GM23338 (cell line): ENCODE measurements at regions not wholly inside any gene's neighbourhood (a gene's known extent, or its start where the extent isn't known, plus 50 kb on each side); places are given as distances from the start of the nearest gene placed in this dataset.

Experiments
- ATAC-seq: fragments of 200-7000 bp; cut with Tn5 transposase; 3 replicates; pipeline ENCODE4 v1.9.1; 2020
- DNase-seq: peaks from one replicate; pipeline ENCODE4 v3.0.0-alpha.2; 2015; ENCODE audit warnings: low spot score
- H2AFZ ChIP-seq: fragments of 200-600 bp; sonication (generic); 2 replicates; pipeline ENCODE4 v1.8.0; 2016; ENCODE audit warnings: antibody characterized with exemption, mild to moderate bottlenecking, moderate library complexity
- H3F3A ChIP-seq: fragments of 200-600 bp; sonication (generic); replicated peaks from 2 replicates; pipeline ENCODE4 v1.8.0; 2017; ENCODE audit warnings: antibody characterized with exemption, mixed run types, low read depth
- H3K27ac ChIP-seq: fragments of 200-600 bp; sonication (generic); 2 replicates; pipeline ENCODE4 v1.6.1; 2016; ENCODE audit warnings: low read depth
- H3K27me3 ChIP-seq: fragments of 200-600 bp; sonication (generic); 2 replicates; pipeline ENCODE4 v1.8.0; 2016; ENCODE audit warnings: mild to moderate bottlenecking, mixed run types, moderate library complexity; ENCODE audit not compliant: insufficient read depth
- H3K36me3 ChIP-seq: fragments of 200-600 bp; sonication (generic); 2 replicates; pipeline ENCODE4 v1.8.0; 2016; ENCODE audit warnings: mild to moderate bottlenecking; ENCODE audit not compliant: insufficient read depth
- H3K4me1 ChIP-seq: fragments of 200-600 bp; sonication (generic); 2 replicates; pipeline ENCODE4 v1.8.0; 2016; ENCODE audit warnings: mild to moderate bottlenecking, moderate library complexity; ENCODE audit not compliant: insufficient read depth
- H3K4me2 ChIP-seq: fragments of 200-600 bp; sonication (generic); 2 replicates; pipeline ENCODE4 v1.7.1; 2017; ENCODE audit warnings: mixed run types
- H3K4me3 ChIP-seq: fragments of 200-600 bp; sonication (generic); 2 replicates; pipeline ENCODE4 v1.6.1; 2016; ENCODE audit warnings: mixed run types
- H3K79me2 ChIP-seq: fragments of 200-600 bp; sonication (generic); replicated peaks from 2 replicates; pipeline ENCODE4 v1.8.0; 2017; ENCODE audit warnings: mild to moderate bottlenecking; ENCODE audit not compliant: insufficient read depth
- H3K9me2 ChIP-seq: fragments of 200-600 bp; sonication (generic); 2 replicates; pipeline ENCODE4 v1.8.0; 2017; ENCODE audit not compliant: insufficient read depth
- H4K20me1 ChIP-seq: fragments of 200-600 bp; sonication (generic); replicated peaks from 2 replicates; pipeline ENCODE4 v1.8.0; 2017; ENCODE audit warnings: mild to moderate bottlenecking; ENCODE audit not compliant: insufficient read depth
- H3K27ac Mint-ChIP-seq: 2 replicates; pipeline ENCODE4 v1.8.0; 2020; ENCODE audit warnings: inconsistent platforms, mild to moderate bottlenecking, moderate library complexity, mixed read lengths
- H3K27me3 Mint-ChIP-seq: 3 replicates; pipeline ENCODE4 v1.8.0; 2022; ENCODE audit warnings: low read depth, mild to moderate bottlenecking, moderate library complexity, mixed read lengths, inconsistent platforms; ENCODE audit not compliant: insufficient read depth, poor library complexity
- H3K36me3 Mint-ChIP-seq: 3 replicates; pipeline ENCODE4 v1.8.0; 2021; ENCODE audit warnings: low read depth, mild to moderate bottlenecking, inconsistent platforms, moderate library complexity, mixed read lengths
- H3K4me1 Mint-ChIP-seq: 3 replicates; pipeline ENCODE4 v1.8.0; 2020; ENCODE audit warnings: mild to moderate bottlenecking, inconsistent platforms, mixed read lengths
- H3K4me3 Mint-ChIP-seq: 3 replicates; pipeline ENCODE4 v1.8.0; 2021; ENCODE audit warnings: moderate library complexity, mild to moderate bottlenecking, inconsistent platforms, mixed read lengths
- H3K9me3 Mint-ChIP-seq: 3 replicates; pipeline ENCODE4 v1.8.0; 2020; ENCODE audit warnings: moderate library complexity, mild to moderate bottlenecking, inconsistent platforms, mixed read lengths
- CREB1 ChIP-seq: fragments of 250-450 bp; sonication (Bioruptor Pico); IDR thresholded peaks from 2 replicates; pipeline ENCODE4 v1.5.0; 2020; ENCODE audit warnings: low read depth, mild to moderate bottlenecking, moderate library complexity
- EZH2 ChIP-seq: fragments of 200-600 bp; sonication (generic); IDR thresholded peaks from one replicate; pipeline ENCODE4 v1.8.0; 2017; ENCODE audit warnings: antibody characterized with exemption, mild to moderate bottlenecking, low read depth; ENCODE audit not compliant: unreplicated experiment
- EZH2phosphoT487 ChIP-seq: fragments of 200-600 bp; sonication (generic); IDR thresholded peaks from one replicate; pipeline ENCODE4 v1.8.1; 2018; ENCODE audit warnings: antibody characterized with exemption; ENCODE audit not compliant: unreplicated experiment
- JUNB ChIP-seq: IDR thresholded peaks from one replicate; pipeline ENCODE4 v1.6.1; 2016; ENCODE audit warnings: antibody characterized with exemption; ENCODE audit not compliant: unreplicated experiment
- NANOG ChIP-seq: IDR thresholded peaks from 2 replicates; pipeline ENCODE4 v1.6.1; 2016; ENCODE audit warnings: antibody characterized with exemption, borderline replicate concordance
- POLR2AphosphoS5 ChIP-seq: IDR thresholded peaks from 2 replicates; pipeline ENCODE4 v1.6.1; 2016; ENCODE audit warnings: antibody characterized with exemption, low read depth
- STAT1 ChIP-seq: IDR thresholded peaks from one replicate; pipeline ENCODE4 v1.6.1; 2016; ENCODE audit warnings: antibody characterized with exemption; ENCODE audit not compliant: unreplicated experiment
- ZNF114 ChIP-seq: fragments of 250-450 bp; sonication (Bioruptor Pico); IDR thresholded peaks from 2 replicates; pipeline ENCODE4 v1.5.0; 2020; ENCODE audit warnings: mild to moderate bottlenecking, moderate library complexity
- ZNF331 ChIP-seq: fragments of 250-450 bp; sonication (Bioruptor Pico); IDR thresholded peaks from 2 replicates; pipeline ENCODE4 v1.5.0; 2020; ENCODE audit warnings: low read depth, mild to moderate bottlenecking, moderate library complexity
- TF ChIP-seq, protein P1 (sequence below): IDR thresholded peaks from 2 replicates; pipeline ENCODE4 v1.6.1; 2016; ENCODE audit warnings: antibody characterized with exemption
- TF ChIP-seq, protein P2 (sequence below): IDR thresholded peaks from one replicate; pipeline ENCODE4 v1.6.1; 2018; ENCODE audit warnings: antibody characterized with exemption; ENCODE audit not compliant: unreplicated experiment
- TF ChIP-seq, protein P3 (sequence below), 2 experiments: fragments of 200-600 bp in 1 of 2; sonication (generic) in 1 of 2; conservative IDR thresholded peaks; 2 replicates each; pipeline versions ENCODE4 v1.5.1 to v1.6.1; 2016 to 2017; ENCODE audit warnings: antibody characterized with exemption in 2 of 2, low read depth in 2 of 2, mild to moderate bottlenecking in 2 of 2, moderate library complexity in 1 of 2

DNA sequence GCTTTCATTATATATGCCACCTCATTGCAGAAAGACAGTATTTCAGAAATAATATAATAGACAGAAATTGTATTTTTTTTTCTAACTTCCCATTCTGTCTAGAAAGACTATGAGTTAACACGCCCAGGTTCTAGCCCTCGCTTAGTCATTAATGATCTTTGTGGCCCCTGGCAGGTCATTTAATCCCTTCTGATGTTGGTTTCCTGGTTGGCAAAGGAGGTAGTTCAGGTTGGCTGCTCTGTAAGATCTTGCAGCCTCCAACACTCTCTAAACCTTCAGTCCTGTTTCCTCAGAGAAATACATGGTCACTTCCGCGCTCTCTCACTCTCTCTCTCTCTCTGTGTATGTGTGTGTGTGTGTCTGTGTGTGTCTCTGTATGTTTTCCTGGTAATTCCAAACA, 156.3 kb upstream of the NOCT start:
- Histone ChIP-seq H2AFZ (no peak overlapping the region), H3K4me1 (no peaks in the 10 kb centered on the region), H3K27ac (no peak overlapping the region), H3K36me3 (peaks cover 4% of the 10 kb centered on the region; the same call in 1 of the 2 replicates), H3K4me3 (no peak overlapping the region), H3K4me2 (no peak overlapping the region), H4K20me1 (no peaks in the 10 kb centered on the region), H3K9me2 (peaks cover 5% of the 10 kb centered on the region; the same call in 1 of the 2 replicates), H3K27me3 (no peaks in the 10 kb centered on the region), H3K79me2 (no peaks in the 10 kb centered on the region), H3F3A (no peaks in the 10 kb centered on the region)
- no peak for ATAC-seq
- Mint-ChIP-seq H3K4me1 (no peaks in the 10 kb centered on the region), H3K27ac (no peak overlapping the region), H3K27me3 (peaks cover 3% of the 10 kb centered on the region), H3K4me3 (no peak overlapping the region), H3K9me3 (peaks cover 12% of the 10 kb centered on the region), H3K36me3 (peaks cover 9% of the 10 kb centered on the region)
- no peak for TF ChIP-seq EZH2phosphoT487
- no peak for TF ChIP-seq EZH2
- TF ChIP-seq POLR2AphosphoS5: no peak
- no peak for TF ChIP-seq STAT1
- no peak for TF ChIP-seq CREB1 (CRISPR knock-in tag)
- no peak for TF ChIP-seq JUNB
- TF ChIP-seq NANOG: no peak
- TF ChIP-seq ZNF331 (CRISPR knock-in tag): no peak
- TF ChIP-seq, protein P1, sequence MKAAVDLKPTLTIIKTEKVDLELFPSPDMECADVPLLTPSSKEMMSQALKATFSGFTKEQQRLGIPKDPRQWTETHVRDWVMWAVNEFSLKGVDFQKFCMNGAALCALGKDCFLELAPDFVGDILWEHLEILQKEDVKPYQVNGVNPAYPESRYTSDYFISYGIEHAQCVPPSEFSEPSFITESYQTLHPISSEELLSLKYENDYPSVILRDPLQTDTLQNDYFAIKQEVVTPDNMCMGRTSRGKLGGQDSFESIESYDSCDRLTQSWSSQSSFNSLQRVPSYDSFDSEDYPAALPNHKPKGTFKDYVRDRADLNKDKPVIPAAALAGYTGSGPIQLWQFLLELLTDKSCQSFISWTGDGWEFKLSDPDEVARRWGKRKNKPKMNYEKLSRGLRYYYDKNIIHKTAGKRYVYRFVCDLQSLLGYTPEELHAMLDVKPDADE: no peak
- TF ChIP-seq ZNF114: no peak
- TF ChIP-seq, protein P2, sequence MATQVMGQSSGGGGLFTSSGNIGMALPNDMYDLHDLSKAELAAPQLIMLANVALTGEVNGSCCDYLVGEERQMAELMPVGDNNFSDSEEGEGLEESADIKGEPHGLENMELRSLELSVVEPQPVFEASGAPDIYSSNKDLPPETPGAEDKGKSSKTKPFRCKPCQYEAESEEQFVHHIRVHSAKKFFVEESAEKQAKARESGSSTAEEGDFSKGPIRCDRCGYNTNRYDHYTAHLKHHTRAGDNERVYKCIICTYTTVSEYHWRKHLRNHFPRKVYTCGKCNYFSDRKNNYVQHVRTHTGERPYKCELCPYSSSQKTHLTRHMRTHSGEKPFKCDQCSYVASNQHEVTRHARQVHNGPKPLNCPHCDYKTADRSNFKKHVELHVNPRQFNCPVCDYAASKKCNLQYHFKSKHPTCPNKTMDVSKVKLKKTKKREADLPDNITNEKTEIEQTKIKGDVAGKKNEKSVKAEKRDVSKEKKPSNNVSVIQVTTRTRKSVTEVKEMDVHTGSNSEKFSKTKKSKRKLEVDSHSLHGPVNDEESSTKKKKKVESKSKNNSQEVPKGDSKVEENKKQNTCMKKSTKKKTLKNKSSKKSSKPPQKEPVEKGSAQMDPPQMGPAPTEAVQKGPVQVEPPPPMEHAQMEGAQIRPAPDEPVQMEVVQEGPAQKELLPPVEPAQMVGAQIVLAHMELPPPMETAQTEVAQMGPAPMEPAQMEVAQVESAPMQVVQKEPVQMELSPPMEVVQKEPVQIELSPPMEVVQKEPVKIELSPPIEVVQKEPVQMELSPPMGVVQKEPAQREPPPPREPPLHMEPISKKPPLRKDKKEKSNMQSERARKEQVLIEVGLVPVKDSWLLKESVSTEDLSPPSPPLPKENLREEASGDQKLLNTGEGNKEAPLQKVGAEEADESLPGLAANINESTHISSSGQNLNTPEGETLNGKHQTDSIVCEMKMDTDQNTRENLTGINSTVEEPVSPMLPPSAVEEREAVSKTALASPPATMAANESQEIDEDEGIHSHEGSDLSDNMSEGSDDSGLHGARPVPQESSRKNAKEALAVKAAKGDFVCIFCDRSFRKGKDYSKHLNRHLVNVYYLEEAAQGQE: no peak
- TF ChIP-seq, protein P3, sequence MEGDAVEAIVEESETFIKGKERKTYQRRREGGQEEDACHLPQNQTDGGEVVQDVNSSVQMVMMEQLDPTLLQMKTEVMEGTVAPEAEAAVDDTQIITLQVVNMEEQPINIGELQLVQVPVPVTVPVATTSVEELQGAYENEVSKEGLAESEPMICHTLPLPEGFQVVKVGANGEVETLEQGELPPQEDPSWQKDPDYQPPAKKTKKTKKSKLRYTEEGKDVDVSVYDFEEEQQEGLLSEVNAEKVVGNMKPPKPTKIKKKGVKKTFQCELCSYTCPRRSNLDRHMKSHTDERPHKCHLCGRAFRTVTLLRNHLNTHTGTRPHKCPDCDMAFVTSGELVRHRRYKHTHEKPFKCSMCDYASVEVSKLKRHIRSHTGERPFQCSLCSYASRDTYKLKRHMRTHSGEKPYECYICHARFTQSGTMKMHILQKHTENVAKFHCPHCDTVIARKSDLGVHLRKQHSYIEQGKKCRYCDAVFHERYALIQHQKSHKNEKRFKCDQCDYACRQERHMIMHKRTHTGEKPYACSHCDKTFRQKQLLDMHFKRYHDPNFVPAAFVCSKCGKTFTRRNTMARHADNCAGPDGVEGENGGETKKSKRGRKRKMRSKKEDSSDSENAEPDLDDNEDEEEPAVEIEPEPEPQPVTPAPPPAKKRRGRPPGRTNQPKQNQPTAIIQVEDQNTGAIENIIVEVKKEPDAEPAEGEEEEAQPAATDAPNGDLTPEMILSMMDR (conservative IDR thresholded peaks at IDR 0.05; ENCODE audit: low read depth in 2 of 2): no peak
- DNase-seq: no peak
